ENCODE measurements at regions not wholly inside any gene's neighbourhood (a gene's known extent, or its start where the extent isn't known, plus 50 kb on each side); places are given as distances from the start of the nearest gene placed in this dataset.

GRCh38 chr9:570187-570586 is 271.3 kb upstream of the DMRT1 start:
- no peak for DNase-seq (ENCODE audit: extremely low spot score)
- ChIA-PET CTCF (no interaction called here), POLR2A (no interaction called here)
- no peak for TF ChIP-seq HDGF (IDR thresholded peaks at IDR 0.05; ENCODE audit: borderline replicate concordance)
- TF ChIP-seq NFRKB (IDR thresholded peaks at IDR 0.05) = no peak
- TF ChIP-seq CTBP1 (IDR thresholded peaks at IDR 0.05; ENCODE audit: borderline replicate concordance) = no peak
- TF ChIP-seq SP1 (IDR thresholded peaks at IDR 0.05) = no peak
- TF ChIP-seq L3MBTL2 (conservative IDR thresholded peaks at IDR 0.05) = no peak
- TF ChIP-seq ELF4 (IDR thresholded peaks at IDR 0.05) = no peak
- no peak for TF ChIP-seq FOXM1 (IDR thresholded peaks at IDR 0.05; ENCODE audit: borderline replicate concordance)

GRCh38 chr9:571066-571465 is 270.4 kb upstream of the DMRT1 start:
- DNase-seq (ENCODE audit: extremely low spot score) = no peak
- POLR2A ChIA-PET = no interaction called here
- TF ChIP-seq ELF4 (IDR thresholded peaks at IDR 0.05) (no peak), SP1 (IDR thresholded peaks at IDR 0.05) (no peak), FOXM1 (IDR thresholded peaks at IDR 0.05; ENCODE audit: borderline replicate concordance) (no peak), ARNT (IDR thresholded peaks at IDR 0.05) (no peak), TARDBP (IDR thresholded peaks at IDR 0.05) (no peak)
- CTCF ChIA-PET = no interaction called here

- ChIA-PET CTCF (no interaction called here), POLR2A (no interaction called here)
- DNase-seq (ENCODE audit: extremely low spot score) = no peak
- TF ChIP-seq PKNOX1 (IDR thresholded peaks at IDR 0.05) (no peak), CTBP1 (IDR thresholded peaks at IDR 0.05; ENCODE audit: borderline replicate concordance) (no peak), FOXA1 (IDR thresholded peaks at IDR 0.05) (no peak), ELF4 (IDR thresholded peaks at IDR 0.05) (no peak)
Measured at GRCh38 chr9:571741-572140, 269.8 kb upstream of the DMRT1 start.

GRCh38 chr9:573691-574410 is 267.6 kb upstream of the DMRT1 start:
- TF ChIP-seq FOXK2 (IDR thresholded peaks at IDR 0.05) (no peak), PKNOX1 (IDR thresholded peaks at IDR 0.05) (no peak), TARDBP (IDR thresholded peaks at IDR 0.05) (no peak)
- no peak for DNase-seq (ENCODE audit: extremely low spot score)
- CTCF ChIA-PET = no interaction called here
- POLR2A ChIA-PET = no interaction called here

- DNase-seq (ENCODE audit: extremely low spot score) = no peak
- TF ChIP-seq NFRKB (IDR thresholded peaks at IDR 0.05) (no peak), CTBP1 (IDR thresholded peaks at IDR 0.05; ENCODE audit: borderline replicate concordance) (no peak), SP1 (IDR thresholded peaks at IDR 0.05) (no peak), L3MBTL2 (conservative IDR thresholded peaks at IDR 0.05) (no peak), TARDBP (IDR thresholded peaks at IDR 0.05) (no peak), PKNOX1 (IDR thresholded peaks at IDR 0.05) (no peak), FOXA1 (IDR thresholded peaks at IDR 0.05) (no peak), ARNT (IDR thresholded peaks at IDR 0.05) (no peak), ZNF384 (IDR thresholded peaks at IDR 0.05) (no peak), HDGF (IDR thresholded peaks at IDR 0.05; ENCODE audit: borderline replicate concordance) (no peak), ELF4 (IDR thresholded peaks at IDR 0.05) (no peak), FOXK2 (IDR thresholded peaks at IDR 0.05) (no peak), LEF1 (IDR thresholded peaks at IDR 0.05; ENCODE audit: borderline replicate concordance) (no peak), BHLHE40 (IDR thresholded peaks at IDR 0.05; ENCODE audit: borderline replicate concordance) (no peak), FOXM1 (IDR thresholded peaks at IDR 0.05; ENCODE audit: borderline replicate concordance) (no peak), SUZ12 (IDR thresholded peaks at IDR 0.05) (no peak)
- ChIA-PET POLR2A (no interaction called here), CTCF (no interaction called here)
Measured at GRCh38 chr9:575139-575538, 266.4 kb upstream of the DMRT1 start.

- no peak for TF ChIP-seq ZNF384 (IDR thresholded peaks at IDR 0.05)
- no peak for TF ChIP-seq HDGF (IDR thresholded peaks at IDR 0.05; ENCODE audit: borderline replicate concordance)
- no peak for TF ChIP-seq SP1 (IDR thresholded peaks at IDR 0.05)
- TF ChIP-seq SUZ12 (IDR thresholded peaks at IDR 0.05) = no peak
- TF ChIP-seq L3MBTL2 (conservative IDR thresholded peaks at IDR 0.05) = no peak
- no peak for TF ChIP-seq PKNOX1 (IDR thresholded peaks at IDR 0.05)
- TF ChIP-seq BHLHE40 (IDR thresholded peaks at IDR 0.05; ENCODE audit: borderline replicate concordance) = no peak
- TF ChIP-seq TARDBP (IDR thresholded peaks at IDR 0.05) = no peak
- TF ChIP-seq ARNT (IDR thresholded peaks at IDR 0.05) = no peak
- TF ChIP-seq LEF1 (IDR thresholded peaks at IDR 0.05; ENCODE audit: borderline replicate concordance) = no peak
- no peak for TF ChIP-seq FOXA1 (IDR thresholded peaks at IDR 0.05)
- TF ChIP-seq ELF4 (IDR thresholded peaks at IDR 0.05) = no peak
- no peak for TF ChIP-seq FOXK2 (IDR thresholded peaks at IDR 0.05)
- no peak for TF ChIP-seq CTBP1 (IDR thresholded peaks at IDR 0.05; ENCODE audit: borderline replicate concordance)
- no peak for TF ChIP-seq FOXM1 (IDR thresholded peaks at IDR 0.05; ENCODE audit: borderline replicate concordance)
- no peak for TF ChIP-seq NFRKB (IDR thresholded peaks at IDR 0.05)
- ChIA-PET POLR2A (no interaction called here), CTCF (no interaction called here)
Measured at GRCh38 chr9:580652-581342, 260.7 kb upstream of the DMRT1 start.

More at GRCh38 chr9:580652-581342, 260.7 kb upstream of the DMRT1 start:
- DNase-seq (ENCODE audit: extremely low spot score) = no peak

Measured in HEK293T (cell line).